CD4-positive, alpha-beta T cell (primary cell): ENCODE measurements at regions not wholly inside any gene's neighbourhood (a gene's known extent, or its start where the extent isn't known, plus 50 kb on each side); places are given as distances from the start of the nearest gene placed in this dataset.

ENCODE experiments used
- ATAC-seq: fragments of 200-7000 bp; cut with Tn5 transposase; one replicate; pipeline ENCODE4 v1.10.0; 2022; ENCODE audit warnings: mild to moderate bottlenecking; ENCODE audit not compliant: poor library complexity
- CTCF ChIA-PET: fragments of 350-600 bp; sonication (Branson Sonifier 250); formaldehyde crosslinking; loops from one replicate; lab custom pipeline; 2021; ENCODE audit warnings: antibody characterized with exemption, inconsistent platforms; lab: Charles Lee
- POLR2A ChIA-PET: fragments of 350-600 bp; sonication (Branson Sonifier 250); formaldehyde crosslinking; loops from one replicate; lab custom pipeline; 2021; ENCODE audit warnings: antibody characterized with exemption, inconsistent platforms; lab: Charles Lee
- DNase-seq, 14 experiments: peaks; one replicate each; pipeline ENCODE4 v3.0.0-alpha.2; 2013 to 2020; ENCODE audit warnings: mixed read lengths in 2 of 14
- H3K27ac ChIP-seq, 2 donors: one replicate each; pipeline versions ENCODE4 v1.5.1 to v1.7.0; 2013; ENCODE audit warnings: low read length in 2 of 2, low read depth in 1 of 2, mild to moderate bottlenecking in 1 of 2
- H3K27me3 ChIP-seq, 2 experiments: 1 replicate in 1 of 2; 2 replicates in 1 of 2; pipeline versions ENCODE4 v1.6.1 to v1.7.0; 2013; ENCODE audit warnings: low read length in 2 of 2, control low read depth in 1 of 2, mild to moderate bottlenecking in 1 of 2, moderate library complexity in 1 of 2; ENCODE audit not compliant: insufficient read depth in 2 of 2, control insufficient read depth in 1 of 2
- H3K36me3 ChIP-seq: one replicate; pipeline ENCODE4 v1.6.1; 2013; ENCODE audit warnings: low read length, control low read depth; ENCODE audit not compliant: insufficient read depth
- H3K4me1 ChIP-seq: one replicate; pipeline ENCODE4 v1.6.1; 2013; ENCODE audit warnings: low read length, control low read depth; ENCODE audit not compliant: insufficient read depth
- H3K4me3 ChIP-seq: one replicate; pipeline ENCODE4 v1.5.1; 2013; ENCODE audit warnings: mild to moderate bottlenecking, low read length, moderate library complexity
- H3K9me3 ChIP-seq, 2 experiments: 1 replicate in 1 of 2; 2 replicates in 1 of 2; pipeline versions ENCODE4 v1.6.1 to v1.7.0; 2013; ENCODE audit warnings: low read length in 2 of 2, mild to moderate bottlenecking in 2 of 2, control low read depth in 1 of 2, moderate library complexity in 1 of 2; ENCODE audit not compliant: control insufficient read depth in 1 of 2, insufficient read depth in 1 of 2
- H3K27ac Mint-ChIP-seq: one replicate; pipeline ENCODE4 v1.8.0; 2020; ENCODE audit warnings: mixed read lengths
- H3K27me3 Mint-ChIP-seq: one replicate; pipeline ENCODE4 v1.8.0; 2021; ENCODE audit warnings: mixed read lengths
- H3K36me3 Mint-ChIP-seq: one replicate; pipeline ENCODE4 v1.8.0; 2021; ENCODE audit warnings: low read depth, mixed read lengths
- H3K4me1 Mint-ChIP-seq: one replicate; pipeline ENCODE4 v1.8.0; 2021; ENCODE audit warnings: low read depth, mixed read lengths
- H3K4me3 Mint-ChIP-seq: one replicate; pipeline ENCODE4 v1.8.0; 2020; ENCODE audit warnings: mild to moderate bottlenecking, mixed read lengths
- H3K9me3 Mint-ChIP-seq: one replicate; pipeline ENCODE4 v1.8.0; 2020; ENCODE audit warnings: mixed read lengths
- CTCF ChIP-seq: fragments of 200-600 bp; IDR thresholded peaks from one replicate; pipeline ENCODE4 v1.8.0; 2022; ENCODE audit warnings: antibody characterized with exemption, mild to moderate bottlenecking
- intact Hi-C, 2 experiments: fragments of 100-400 bp; cut with DNase I in 1 of 2; cut with micrococcal nuclease in 1 of 2; formaldehyde crosslinking; loops; one replicate each; pipeline versions ENCODE4 v1.15.1 to v1.9.0; 2023 to 2025; cut with DNase I, micrococcal nuclease

GRCh38 chrX:55167901-55168300, 52.2 kb upstream of the PAGE5 start:
- POLR2A ChIA-PET: no interaction called here
- intact Hi-C loops: loop anchor here in 1 of 2 experiments (5.0 to 10.0 kb wide), 6 partner anchors 177 to 1851 kb away; partner anchors contain the start of genes GNL3L, HUWE1 and TSR2

GRCh38 chrX:55169782-55170181, 50.4 kb upstream of the PAGE5 start:
- H3K9me3 Mint-ChIP-seq: no peaks in the 10 kb centered on the region
- CTCF ChIA-PET: no interaction called here
- Histone ChIP-seq H3K9me3 (no peaks in the 10 kb centered on the region), H3K4me1 (no peaks in the 10 kb centered on the region), H3K27ac (no peak overlapping the region), H3K36me3 (no peaks in the 10 kb centered on the region), H3K27me3 (no peaks in the 10 kb centered on the region), H3K4me3 (no peak overlapping the region)
- intact Hi-C loops: loop anchor here in 1 of 2 experiments (5.0 to 10.0 kb wide), 6 partner anchors 175 to 1852 kb away; partner anchors contain the start of genes GNL3L, HUWE1 and TSR2
- H3K4me1 Mint-ChIP-seq: no peaks in the 10 kb centered on the region
- ATAC-seq: no peak
- H3K4me3 Mint-ChIP-seq: no peak overlapping the region
- no peak overlapping the region for H3K27ac Mint-ChIP-seq
- H3K36me3 Mint-ChIP-seq: no peaks in the 10 kb centered on the region
- POLR2A ChIA-PET: no interaction called here
- no peaks in the 10 kb centered on the region for H3K27me3 Mint-ChIP-seq
- no peak for DNase-seq
- TF ChIP-seq CTCF: no peak

More at GRCh38 chrX:55167901-55168300, 52.2 kb upstream of the PAGE5 start:
- Mint-ChIP-seq H3K9me3 (no peaks in the 10 kb centered on the region), H3K27me3 (no peaks in the 10 kb centered on the region), H3K36me3 (no peaks in the 10 kb centered on the region), H3K27ac (no peak overlapping the region), H3K4me1 (no peaks in the 10 kb centered on the region), H3K4me3 (no peak overlapping the region)
- Histone ChIP-seq H3K9me3 (no peaks in the 10 kb centered on the region), H3K36me3 (no peaks in the 10 kb centered on the region), H3K27me3 (no peaks in the 10 kb centered on the region), H3K4me3 (no peak overlapping the region), H3K27ac (no peak overlapping the region), H3K4me1 (no peaks in the 10 kb centered on the region)
- no peak for TF ChIP-seq CTCF
- DNase-seq: no peak
- CTCF ChIA-PET: no interaction called here
- ATAC-seq: no peak
